Stimulated activated CD4-positive, alpha-beta T cell treated with anti-CD3 and anti-CD28 coated beads, Interleukin-15, amount 100 ng/mL, for 1 hour (primary cell): ENCODE measurements at regions not wholly inside any gene's neighbourhood (a gene's known extent, or its start where the extent isn't known, plus 50 kb on each side); places are given as distances from the start of the nearest gene placed in this dataset.

Experiments
- DNase-seq, 2 donors: peaks; one replicate each; pipeline ENCODE4 v3.0.0-alpha.2; 2020; ENCODE audit warnings: low read depth in 1 of 2, low spot score in 1 of 2

DNA sequence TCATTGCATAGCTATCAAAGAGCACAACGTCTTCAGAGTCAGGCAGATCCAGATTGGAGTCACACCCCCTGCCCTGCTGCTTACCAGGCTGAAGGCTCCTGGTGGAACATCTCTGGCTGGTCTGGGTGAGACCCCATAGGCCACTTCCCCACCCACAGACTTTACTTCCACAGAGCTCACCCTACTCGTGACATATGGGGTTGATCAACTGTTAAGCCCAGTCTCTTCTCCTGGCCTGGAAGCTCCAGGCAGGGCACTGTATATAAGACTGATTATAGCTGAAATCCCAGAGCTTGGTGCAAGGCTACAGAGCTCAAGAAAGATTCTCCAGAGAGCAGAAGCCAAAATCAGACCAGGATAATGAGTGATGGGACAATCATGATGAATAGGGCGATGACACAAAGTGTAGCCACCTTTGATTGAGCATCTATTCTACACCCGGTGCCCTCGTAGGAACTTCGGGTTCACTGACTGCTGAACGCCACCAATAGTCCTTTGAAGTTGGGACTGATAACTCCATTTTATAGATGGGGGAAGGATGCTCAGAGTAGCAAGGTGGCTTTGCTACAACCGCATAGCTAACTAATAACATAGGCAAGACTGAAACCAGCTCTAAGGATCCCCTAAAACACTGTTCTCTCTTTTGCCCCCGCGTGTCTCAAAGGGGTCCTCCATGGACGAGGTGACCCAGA, 287.8 kb downstream of the BCL11B start:
- no peak for DNase-seq

DNA sequence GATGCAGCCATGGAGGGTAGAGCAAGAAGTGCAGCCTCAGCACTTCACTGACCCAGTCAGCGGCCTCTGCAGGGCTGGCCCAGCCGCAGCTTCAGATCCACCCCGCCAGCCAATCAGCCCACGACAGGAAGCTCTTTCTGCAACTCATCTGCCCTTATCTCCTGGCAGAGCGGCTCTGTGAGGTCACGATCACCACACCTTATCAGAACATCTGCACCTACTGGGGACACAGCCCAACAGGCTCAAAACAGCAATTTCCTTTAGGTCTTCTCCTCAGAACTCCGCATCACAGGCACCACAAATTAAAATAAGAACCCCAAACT, 287.3 kb downstream of the BCL11B start:
- DNase-seq, result peak; percentile 30 to 43

DNA sequence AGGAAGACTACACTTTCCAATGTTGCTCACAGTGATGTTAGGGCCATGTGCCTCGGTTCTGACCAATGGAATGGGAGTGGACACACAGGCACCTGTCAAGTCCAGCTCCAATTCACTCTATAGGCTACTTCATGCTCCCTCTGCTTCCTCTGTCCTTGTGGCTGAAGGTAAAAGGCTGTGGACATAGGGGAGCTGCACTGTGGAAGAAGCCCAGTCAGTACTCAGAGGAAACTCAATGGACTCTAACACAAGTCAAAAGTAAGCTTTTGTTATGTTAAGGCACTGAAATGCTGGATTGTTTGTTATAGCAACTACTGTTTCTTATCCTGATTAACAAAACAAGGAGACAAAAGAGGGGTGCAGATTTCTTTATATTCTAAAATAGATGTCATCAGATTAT, 278.2 kb downstream of the BCL11B start:
- DNase-seq, result no peak

GRCh38 chr14:98994561-98994960, 277.4 kb downstream of the BCL11B start:
- no peak for DNase-seq

DNA sequence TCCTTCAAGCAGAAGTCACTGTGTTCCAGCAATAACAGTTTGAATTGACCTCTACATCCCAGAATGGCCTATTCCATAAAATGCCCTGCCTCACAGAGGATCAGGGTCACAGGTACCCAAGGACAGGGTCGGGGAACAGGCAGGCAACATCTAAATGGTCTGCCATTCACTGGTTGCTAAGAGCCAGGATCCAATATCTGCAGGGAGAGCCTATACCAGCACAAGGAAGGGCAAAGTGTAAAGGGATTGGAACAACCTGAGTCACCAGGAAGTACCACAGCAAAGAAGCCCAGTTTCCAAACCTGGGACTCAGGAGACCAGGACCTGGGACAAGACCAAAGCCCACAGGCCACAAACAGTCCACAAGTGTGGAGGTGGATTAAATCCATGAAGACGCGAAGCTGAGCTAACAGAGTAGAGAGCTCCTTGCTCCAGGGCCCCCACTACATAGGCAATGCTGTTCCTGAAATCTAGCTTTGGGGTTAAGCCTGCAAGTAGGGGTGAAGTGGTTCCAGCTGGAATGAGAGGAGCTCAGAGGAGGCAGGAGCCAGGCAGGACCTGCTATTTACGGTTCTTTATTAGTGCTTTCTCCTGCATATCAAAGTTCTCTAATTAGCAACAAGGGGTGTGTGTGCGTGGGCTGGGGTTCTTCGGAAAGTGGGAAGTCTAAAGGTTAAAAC, 274.3 kb downstream of the BCL11B start:
- no peak for DNase-seq

DNA sequence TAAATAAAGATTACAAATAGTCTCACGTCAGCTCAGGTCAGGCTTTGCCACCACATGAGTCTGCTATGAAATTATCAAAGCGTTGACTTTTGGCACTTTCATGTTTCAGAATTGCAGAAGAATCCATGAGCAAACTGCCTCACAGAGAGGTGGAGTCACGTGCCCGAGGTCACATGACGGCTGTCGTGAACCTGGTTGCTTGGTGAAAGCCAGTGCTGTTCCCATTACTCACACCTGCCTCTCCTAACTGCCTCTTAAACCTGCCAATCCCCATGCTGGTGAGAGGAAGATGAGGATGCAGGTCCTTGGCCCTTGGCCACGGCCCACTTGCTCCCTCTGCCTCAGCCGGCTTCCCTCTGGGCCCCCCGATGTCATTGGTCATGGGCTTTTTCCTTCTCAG, 272.7 kb downstream of the BCL11B start:
- no peak for DNase-seq

DNA sequence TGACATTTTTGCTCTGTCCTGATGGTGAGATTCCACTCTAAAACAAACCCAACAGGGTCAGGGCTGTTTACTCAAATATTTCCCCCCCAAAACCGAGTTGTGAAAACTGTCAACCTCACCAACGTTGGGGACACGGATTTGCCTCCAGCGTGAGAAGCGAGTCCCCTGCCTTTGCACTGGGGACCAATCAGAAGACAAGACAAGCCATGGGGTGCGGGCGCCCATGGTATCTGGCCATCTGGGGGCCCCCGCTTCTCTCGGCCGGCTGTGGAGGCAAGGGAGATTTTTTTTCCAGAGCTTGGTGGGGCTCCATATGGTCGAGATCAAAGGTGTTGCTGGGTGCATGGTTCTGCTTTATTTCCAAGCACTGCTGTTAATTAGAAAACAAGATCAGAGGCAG, 272.1 kb downstream of the BCL11B start:
- no peak for DNase-seq

- DNase-seq, result no peak
These were observed 270.8 kb downstream of the BCL11B start for GRCh38 chr14:99001241-99001640.

DNA sequence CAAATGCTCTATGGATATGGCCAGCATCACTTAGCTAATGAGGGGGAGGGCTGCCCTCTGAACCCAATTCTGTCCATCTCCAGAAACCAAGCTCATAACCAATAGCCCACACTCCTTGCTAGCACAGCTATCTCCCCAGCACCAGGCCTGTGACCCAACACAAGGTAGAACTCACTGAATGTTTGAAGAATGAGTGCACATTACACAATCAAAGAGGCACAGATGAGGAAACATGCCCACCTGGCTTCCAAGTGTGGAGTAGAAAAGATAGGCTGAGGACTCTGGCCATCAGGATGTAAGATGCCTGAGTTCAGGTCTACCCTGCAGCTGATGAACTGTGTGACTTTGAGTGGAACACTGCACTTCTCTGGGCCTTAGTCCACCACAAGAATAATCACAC, 268.4 kb downstream of the BCL11B start:
- DNase-seq, result no peak

- no peak for DNase-seq
These were observed 267.9 kb downstream of the BCL11B start for GRCh38 chr14:99004112-99004511.

GRCh38 chr14:99006276-99006675, 265.7 kb downstream of the BCL11B start:
- no peak for DNase-seq

DNA sequence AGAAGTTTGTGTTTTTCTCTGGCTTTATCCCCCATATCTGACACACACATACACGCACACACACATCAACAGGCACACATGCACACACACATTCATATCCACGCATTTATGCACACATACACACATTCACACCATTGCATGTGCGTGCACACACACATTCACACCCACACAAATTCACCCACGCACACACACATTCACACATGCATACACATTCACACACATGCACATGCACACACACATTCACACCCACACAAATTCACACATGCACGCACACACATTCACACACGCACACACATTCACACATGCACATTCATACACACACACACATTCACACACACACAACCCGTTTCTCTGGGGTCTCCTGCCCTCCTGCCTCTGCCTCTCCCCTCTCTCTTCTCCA, 264.2 kb downstream of the BCL11B start:
- DNase-seq, result no peak

GRCh38 chr14:99009871-99010270, 262.1 kb downstream of the BCL11B start:
- DNase-seq, result no peak

- DNase-seq, result no peak
These were observed 260.6 kb downstream of the BCL11B start for GRCh38 chr14:99011385-99011784.

DNA sequence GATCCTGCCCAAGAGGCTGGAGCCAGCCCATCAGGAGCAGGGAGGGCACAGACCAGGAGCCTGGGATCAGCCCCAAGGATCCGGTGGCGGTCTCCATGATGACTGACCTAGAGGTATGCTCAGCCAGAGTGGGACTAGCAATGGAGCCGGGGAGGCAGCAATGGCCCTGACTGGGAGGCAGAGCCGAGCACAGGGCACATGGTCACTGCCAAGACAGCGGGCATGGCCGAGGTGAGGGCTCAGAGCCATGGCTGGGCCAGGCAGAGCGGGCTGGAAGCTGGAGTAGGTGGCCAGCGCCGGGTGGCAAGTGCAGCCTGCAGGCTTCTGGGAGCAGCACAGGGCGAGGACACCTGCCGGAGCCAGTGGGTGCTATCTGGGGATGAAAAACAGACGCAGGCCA, 259.3 kb downstream of the BCL11B start:
- no peak for DNase-seq

GRCh38 chr14:99015833-99016232, 256.2 kb downstream of the BCL11B start:
- no peak for DNase-seq

DNA sequence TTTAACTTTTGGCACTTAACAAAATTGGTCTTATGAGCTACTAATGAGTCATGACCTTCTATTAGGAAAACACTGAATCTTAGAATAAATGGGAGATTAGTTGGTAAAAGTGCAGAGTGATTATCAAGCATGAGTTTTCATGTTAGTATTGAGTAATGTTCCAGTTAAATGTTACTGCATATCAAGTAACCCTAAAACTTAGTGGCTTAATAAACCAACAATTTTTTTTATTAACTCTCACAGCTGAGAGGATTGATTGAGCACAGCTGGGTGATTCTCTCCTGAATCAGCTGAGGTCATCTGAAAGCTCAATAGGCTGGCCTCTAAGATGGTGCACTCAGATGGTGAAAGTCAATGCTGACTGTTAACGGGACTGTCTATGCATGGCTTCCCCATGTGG, 248.6 kb downstream of the BCL11B start:
- DNase-seq, result no peak

DNA sequence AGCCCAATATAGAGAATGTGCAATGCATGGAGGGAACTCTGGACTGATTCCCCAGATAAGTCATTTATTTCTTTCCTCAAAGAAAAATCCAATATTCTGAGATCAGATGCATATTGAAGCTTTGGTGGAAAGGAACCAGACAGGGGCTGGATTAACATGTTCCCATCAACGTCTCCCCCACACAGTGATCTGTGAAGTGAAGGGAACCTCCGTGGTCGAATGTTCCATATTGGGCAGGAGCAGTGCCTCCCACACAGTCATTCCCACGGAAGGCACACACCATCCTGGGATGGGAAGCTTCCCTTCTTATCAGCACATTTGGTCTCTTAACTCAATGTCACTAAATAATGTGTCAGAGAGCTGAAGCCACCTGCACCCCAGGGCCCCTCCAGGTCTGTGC, 247.1 kb downstream of the BCL11B start:
- DNase-seq, result no peak

- DNase-seq, result no peak
These were observed 246.6 kb downstream of the BCL11B start for GRCh38 chr14:99025418-99025817.

DNA sequence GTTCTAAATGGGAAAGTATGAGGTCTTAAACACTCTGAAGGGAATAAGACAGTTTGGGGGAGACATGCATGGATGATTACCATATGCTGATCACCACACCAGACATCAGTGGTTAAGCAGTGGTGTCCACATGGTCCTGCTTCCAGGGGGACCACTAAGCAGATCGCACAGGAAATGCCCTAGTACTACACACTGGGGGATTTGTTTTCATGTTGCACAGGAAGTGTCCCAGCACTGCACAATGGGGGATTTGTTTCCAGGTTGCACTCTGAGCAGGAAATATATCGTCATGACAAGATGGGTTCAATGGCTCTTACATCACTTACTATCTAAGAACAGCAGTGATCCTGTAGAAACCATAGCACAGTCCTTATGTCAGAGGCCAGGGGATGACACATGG, 245.5 kb downstream of the BCL11B start:
- DNase-seq, result no peak

DNA sequence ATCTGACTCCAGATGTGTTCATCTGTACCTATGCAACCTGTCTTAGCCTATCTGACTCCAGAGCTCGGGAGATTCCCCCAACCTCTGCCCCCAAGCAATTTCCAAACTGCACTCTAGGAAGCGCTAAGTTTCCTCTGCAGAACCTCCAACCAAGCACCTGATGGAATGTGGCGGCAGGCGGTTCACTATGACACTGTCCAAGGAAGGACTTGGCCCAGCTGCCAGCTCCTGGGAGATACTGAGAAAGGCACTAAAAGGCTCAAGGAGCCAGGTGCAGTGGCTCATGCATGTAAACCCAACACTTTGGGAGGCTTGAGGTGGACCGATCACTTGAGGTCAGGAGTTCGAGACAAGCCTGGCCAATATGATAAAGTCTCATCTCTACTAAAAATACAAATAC, 244.0 kb downstream of the BCL11B start:
- DNase-seq, result no peak

GRCh38 chr14:99028521-99028920, 243.5 kb downstream of the BCL11B start:
- no peak for DNase-seq
